ENCODE measurements at regions not wholly inside any gene's neighbourhood (a gene's known extent, or its start where the extent isn't known, plus 50 kb on each side); places are given as distances from the start of the nearest gene placed in this dataset.
"Not testable (repeated sequence)": the region's sequence is repeated elsewhere in the genome, so short reads cannot be mapped to it uniquely, and the experiment has no call there.

- DNase-seq (ENCODE audit: low spot score): no peak
Observed at GRCh38 chr13:89212186-89212585, 1541.0 kb downstream of the SLITRK5 start.

GRCh38 chr13:89214185-89214584 is 1543.0 kb downstream of the SLITRK5 start:
- no peak for DNase-seq (ENCODE audit: low spot score)

GRCh38 chr13:89215319-89215718 is 1544.1 kb downstream of the SLITRK5 start:
- DNase-seq (ENCODE audit: low spot score): not testable (repeated sequence)

- DNase-seq (ENCODE audit: low spot score): peak; percentile 6
Observed at GRCh38 chr13:89217813-89218212, 1546.6 kb downstream of the SLITRK5 start.

- DNase-seq (ENCODE audit: low spot score): no peak
Observed at GRCh38 chr13:89221557-89222158, 1550.5 kb downstream of the SLITRK5 start.

- no peak for DNase-seq (ENCODE audit: low spot score)
Observed at GRCh38 chr13:89227356-89227755, 1556.2 kb downstream of the SLITRK5 start.

GRCh38 chr13:89238496-89238895 is 1567.3 kb downstream of the SLITRK5 start:
- no peak for DNase-seq (ENCODE audit: low spot score)

GRCh38 chr13:89239361-89240127 is 1568.4 kb downstream of the SLITRK5 start:
- DNase-seq (ENCODE audit: low spot score): no peak

- DNase-seq (ENCODE audit: low spot score): no peak
Observed at GRCh38 chr13:89255844-89256406, 1584.8 kb downstream of the SLITRK5 start.

- no peak for DNase-seq (ENCODE audit: low spot score)
Observed at GRCh38 chr13:89267734-89268133, 1596.6 kb downstream of the SLITRK5 start.

- no peak for DNase-seq (ENCODE audit: low spot score)
Observed at GRCh38 chr13:89269737-89270136, 1598.6 kb downstream of the SLITRK5 start.

- DNase-seq (ENCODE audit: low spot score): no peak
Observed at GRCh38 chr13:89270736-89271135, 1599.6 kb downstream of the SLITRK5 start.

- DNase-seq (ENCODE audit: low spot score): peak; percentile 1
Observed at GRCh38 chr13:89279374-89279773, 1608.2 kb downstream of the SLITRK5 start.

- DNase-seq (ENCODE audit: low spot score): no peak
Observed at GRCh38 chr13:89281331-89281730, 1610.2 kb downstream of the SLITRK5 start.

- no peak for DNase-seq (ENCODE audit: low spot score)
Observed at GRCh38 chr13:89282241-89282640, 1611.1 kb downstream of the SLITRK5 start.

- no peak for DNase-seq (ENCODE audit: low spot score)
Observed at GRCh38 chr13:89287381-89287780, 1616.2 kb downstream of the SLITRK5 start.

- DNase-seq (ENCODE audit: low spot score): no peak
Observed at GRCh38 chr13:89294115-89294867, 1623.1 kb downstream of the SLITRK5 start.

GRCh38 chr13:89307278-89307677 is 1636.1 kb downstream of the SLITRK5 start:
- no peak for DNase-seq (ENCODE audit: low spot score)

- no peak for DNase-seq (ENCODE audit: low spot score)
Observed at GRCh38 chr13:89310943-89311672, 1639.9 kb downstream of the SLITRK5 start.

- DNase-seq (ENCODE audit: low spot score): no peak
Observed at GRCh38 chr13:89315287-89315686, 1644.1 kb downstream of the SLITRK5 start.

GRCh38 chr13:89322466-89322865 is 1651.3 kb downstream of the SLITRK5 start:
- DNase-seq (ENCODE audit: low spot score): no peak

- no peak for DNase-seq (ENCODE audit: low spot score)
Observed at GRCh38 chr13:89324582-89324981, 1653.4 kb downstream of the SLITRK5 start.

All from COLO829 (cell line).